HEK293 (cell line): ENCODE measurements at regions not wholly inside any gene's neighbourhood (a gene's known extent, or its start where the extent isn't known, plus 50 kb on each side); places are given as distances from the start of the nearest gene placed in this dataset.
"Not testable (repeated sequence)": the region's sequence is repeated elsewhere in the genome, so short reads cannot be mapped to it uniquely, and the experiment has no call there.

Experiments used
- CTCF ChIA-PET: fragments of 350-600 bp; formaldehyde crosslinking; extraction: SDS; loops from one replicate; lab custom pipeline; 2021; ENCODE audit warnings: antibody characterized with exemption; lab: Yijun Ruan, JAX
- POLR2A ChIA-PET: fragments of 300-600 bp; formaldehyde crosslinking; extraction: SDS; loops from one replicate; lab custom pipeline; 2020; ENCODE audit warnings: antibody characterized with exemption, inconsistent platforms; lab: Yijun Ruan, JAX
- H3K27ac ChIP-seq: fragments of 200-500 bp; sonication (Bioruptor generic); 2 replicates; pipeline ENCODE4 v1.5.1; 2014; ENCODE audit warnings: low read depth, low read length, control low read depth, inconsistent platforms; ENCODE audit errors: extremely low read depth
- H3K36me3 ChIP-seq, 2 experiments: fragments of 200-500 bp in 1 of 2; sonication (Bioruptor generic) in 1 of 2; 1 replicate in 1 of 2; 2 replicates in 1 of 2; pipeline ENCODE4 v1.5.1; 2014 to 2017; ENCODE audit warnings: inconsistent platforms in 2 of 2, low read length in 2 of 2; ENCODE audit not compliant: control insufficient read depth in 2 of 2, insufficient read depth in 1 of 2
- H3K4me1 ChIP-seq: fragments of 200-500 bp; sonication (Bioruptor generic); 2 replicates; pipeline ENCODE4 v1.5.1; 2014; ENCODE audit warnings: mild to moderate bottlenecking, low read length, inconsistent platforms; ENCODE audit not compliant: control insufficient read depth, insufficient read depth
- H3K4me3 ChIP-seq: 2 replicates; pipeline ENCODE4 v1.5.1; 2011; ENCODE audit warnings: low read depth, mild to moderate bottlenecking, control low read depth, low read length, moderate library complexity
- H3K9me3 ChIP-seq: fragments of 200-500 bp; sonication (Bioruptor generic); 2 replicates; pipeline ENCODE4 v1.5.1; 2014; ENCODE audit warnings: low read depth, low read length, inconsistent platforms; ENCODE audit not compliant: control insufficient read depth, insufficient read depth
- FEZF1 ChIP-seq: fragments of 450-650 bp; formaldehyde crosslinking; IDR thresholded peaks from 2 replicates; pipeline ENCODE4 v1.5.1; 2016; ENCODE audit warnings: missing biosample characterization, missing genetic modification characterization
- KLF9 ChIP-seq: fragments of 450-650 bp; formaldehyde crosslinking; IDR thresholded peaks from 2 replicates; pipeline ENCODE4 v1.5.1; 2016; ENCODE audit warnings: missing biosample characterization, missing genetic modification characterization, low read depth
- PRDM4 ChIP-seq: fragments of 450-650 bp; formaldehyde crosslinking; IDR thresholded peaks from 2 replicates; pipeline ENCODE4 v1.5.1; 2017; ENCODE audit warnings: missing biosample characterization, missing genetic modification characterization
- SCRT1 ChIP-seq: fragments of 450-650 bp; formaldehyde crosslinking; IDR thresholded peaks from 2 replicates; pipeline ENCODE4 v1.5.1; 2016; ENCODE audit warnings: missing biosample characterization, missing genetic modification characterization, borderline replicate concordance
- ZBTB21 ChIP-seq: fragments of 450-650 bp; formaldehyde crosslinking; IDR thresholded peaks from 2 replicates; pipeline ENCODE4 v1.5.1; 2017; ENCODE audit warnings: missing biosample characterization, missing genetic modification characterization
- ZFP41 ChIP-seq: fragments of 450-650 bp; formaldehyde crosslinking; IDR thresholded peaks from 2 replicates; pipeline ENCODE4 v1.5.1; 2016; ENCODE audit warnings: missing biosample characterization, missing genetic modification characterization, borderline replicate concordance
- ZNF132 ChIP-seq: fragments of 450-650 bp; formaldehyde crosslinking; IDR thresholded peaks from 2 replicates; pipeline ENCODE4 v1.5.1; 2017; ENCODE audit warnings: missing biosample characterization, missing genetic modification characterization, borderline replicate concordance
- ZNF24 ChIP-seq: fragments of 450-650 bp; formaldehyde crosslinking; IDR thresholded peaks from 2 replicates; pipeline ENCODE4 v1.5.1; 2016; ENCODE audit warnings: missing biosample characterization, missing genetic modification characterization
- ZNF335 ChIP-seq: fragments of 450-650 bp; formaldehyde crosslinking; conservative IDR thresholded peaks from 2 replicates; pipeline ENCODE4 v1.5.1; 2016; ENCODE audit warnings: missing biosample characterization, missing genetic modification characterization
- ZNF362 ChIP-seq: fragments of 450-650 bp; formaldehyde crosslinking; IDR thresholded peaks from 2 replicates; pipeline ENCODE4 v1.5.1; 2016; ENCODE audit warnings: missing biosample characterization, missing genetic modification characterization
- ZNF391 ChIP-seq: fragments of 450-650 bp; formaldehyde crosslinking; IDR thresholded peaks from 2 replicates; pipeline ENCODE4 v1.5.1; 2016; ENCODE audit warnings: low read depth, missing biosample characterization, missing genetic modification characterization, borderline replicate concordance
- ZNF843 ChIP-seq: fragments of 450-650 bp; formaldehyde crosslinking; IDR thresholded peaks from 2 replicates; pipeline ENCODE4 v1.5.1; 2016; ENCODE audit warnings: missing biosample characterization, missing genetic modification characterization
- TF ChIP-seq, protein P1 (sequence below): fragments of 450-650 bp; formaldehyde crosslinking; IDR thresholded peaks from 2 replicates; pipeline ENCODE4 v1.5.1; 2016; ENCODE audit warnings: missing biosample characterization, missing genetic modification characterization
- TF ChIP-seq, protein P2 (sequence below): fragments of 450-650 bp; formaldehyde crosslinking; IDR thresholded peaks from 2 replicates; pipeline ENCODE4 v1.5.1; 2017; ENCODE audit warnings: missing biosample characterization, missing genetic modification characterization
- TF ChIP-seq, protein P3 (sequence below): fragments of 450-650 bp; formaldehyde crosslinking; IDR thresholded peaks from 2 replicates; pipeline ENCODE4 v1.5.1; 2016; ENCODE audit warnings: missing biosample characterization, missing genetic modification characterization, borderline replicate concordance

- TF ChIP-seq ZNF843 (no peak), ZNF335 (tag by site-specific recombination) (0 out of 2 replicates have a peak, but pooled peaks have one; percentile 19), FEZF1 (tag by site-specific recombination) (no peak)
- TF ChIP-seq, all 188 proteins: peak for 1
- Histone ChIP-seq H3K27ac (no peak overlapping the region), H3K36me3 (no peaks in the 10 kb centered on the region), H3K4me1 (no peaks in the 10 kb centered on the region), H3K9me3 (no peaks in the 10 kb centered on the region), H3K4me3 (no peak overlapping the region)
- ChIA-PET POLR2A (no interaction called here), CTCF (interaction anchor here (0.7 to 0.9 kb wide), 3 partner anchors 189 to 477 kb away, joined by 3 to 6 read pairs (median 3); no protein-coding TSS in a partner anchor)
These were observed 315.4 kb downstream of the ALDH8A1 start for GRCh38 chr6:134634466-134634865.

GRCh38 chr6:134632982-134633940, 315.3 kb upstream of the SGK1 start:
- POLR2A ChIA-PET, H3K36me3 ChIP-seq, H3K9me3 ChIP-seq, H3K4me3 ChIP-seq, H3K4me1 ChIP-seq, H3K27ac ChIP-seq: not testable (repeated sequence)
- CTCF ChIA-PET = interaction anchor here (0.7 to 0.9 kb wide), 2 partner anchors 460 to 476 kb away, joined by 3 to 6 read pairs; no protein-coding TSS in a partner anchor

- H3K27ac ChIP-seq = no peak overlapping the region; the same call in 1 of the 2 replicates
- TF ChIP-seq SCRT1 (tag by site-specific recombination) (no peak), ZNF362 (tag by site-specific recombination) (no peak), ZFP41 (tag by site-specific recombination) (no peak), PRDM4 (tag by site-specific recombination) (no peak), ZBTB21 (no peak), KLF9 (tag by site-specific recombination) (no peak), ZNF24 (tag by site-specific recombination) (no peak), ZNF132 (tag by site-specific recombination) (no peak), ZNF391 (tag by site-specific recombination) (no peak)
- TF ChIP-seq, protein P1, sequence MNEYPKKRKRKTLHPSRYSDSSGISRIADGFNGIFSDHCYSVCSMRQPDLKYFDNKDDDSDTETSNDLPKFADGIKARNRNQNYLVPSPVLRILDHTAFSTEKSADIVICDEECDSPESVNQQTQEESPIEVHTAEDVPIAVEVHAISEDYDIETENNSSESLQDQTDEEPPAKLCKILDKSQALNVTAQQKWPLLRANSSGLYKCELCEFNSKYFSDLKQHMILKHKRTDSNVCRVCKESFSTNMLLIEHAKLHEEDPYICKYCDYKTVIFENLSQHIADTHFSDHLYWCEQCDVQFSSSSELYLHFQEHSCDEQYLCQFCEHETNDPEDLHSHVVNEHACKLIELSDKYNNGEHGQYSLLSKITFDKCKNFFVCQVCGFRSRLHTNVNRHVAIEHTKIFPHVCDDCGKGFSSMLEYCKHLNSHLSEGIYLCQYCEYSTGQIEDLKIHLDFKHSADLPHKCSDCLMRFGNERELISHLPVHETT (tag by site-specific recombination) = no peak
- TF ChIP-seq, protein P2, sequence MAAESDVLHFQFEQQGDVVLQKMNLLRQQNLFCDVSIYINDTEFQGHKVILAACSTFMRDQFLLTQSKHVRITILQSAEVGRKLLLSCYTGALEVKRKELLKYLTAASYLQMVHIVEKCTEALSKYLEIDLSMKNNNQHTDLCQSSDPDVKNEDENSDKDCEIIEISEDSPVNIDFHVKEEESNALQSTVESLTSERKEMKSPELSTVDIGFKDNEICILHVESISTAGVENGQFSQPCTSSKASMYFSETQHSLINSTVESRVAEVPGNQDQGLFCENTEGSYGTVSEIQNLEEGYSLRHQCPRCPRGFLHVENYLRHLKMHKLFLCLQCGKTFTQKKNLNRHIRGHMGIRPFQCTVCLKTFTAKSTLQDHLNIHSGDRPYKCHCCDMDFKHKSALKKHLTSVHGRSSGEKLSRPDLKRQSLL (tag by site-specific recombination) = no peak
- TF ChIP-seq, protein P3, sequence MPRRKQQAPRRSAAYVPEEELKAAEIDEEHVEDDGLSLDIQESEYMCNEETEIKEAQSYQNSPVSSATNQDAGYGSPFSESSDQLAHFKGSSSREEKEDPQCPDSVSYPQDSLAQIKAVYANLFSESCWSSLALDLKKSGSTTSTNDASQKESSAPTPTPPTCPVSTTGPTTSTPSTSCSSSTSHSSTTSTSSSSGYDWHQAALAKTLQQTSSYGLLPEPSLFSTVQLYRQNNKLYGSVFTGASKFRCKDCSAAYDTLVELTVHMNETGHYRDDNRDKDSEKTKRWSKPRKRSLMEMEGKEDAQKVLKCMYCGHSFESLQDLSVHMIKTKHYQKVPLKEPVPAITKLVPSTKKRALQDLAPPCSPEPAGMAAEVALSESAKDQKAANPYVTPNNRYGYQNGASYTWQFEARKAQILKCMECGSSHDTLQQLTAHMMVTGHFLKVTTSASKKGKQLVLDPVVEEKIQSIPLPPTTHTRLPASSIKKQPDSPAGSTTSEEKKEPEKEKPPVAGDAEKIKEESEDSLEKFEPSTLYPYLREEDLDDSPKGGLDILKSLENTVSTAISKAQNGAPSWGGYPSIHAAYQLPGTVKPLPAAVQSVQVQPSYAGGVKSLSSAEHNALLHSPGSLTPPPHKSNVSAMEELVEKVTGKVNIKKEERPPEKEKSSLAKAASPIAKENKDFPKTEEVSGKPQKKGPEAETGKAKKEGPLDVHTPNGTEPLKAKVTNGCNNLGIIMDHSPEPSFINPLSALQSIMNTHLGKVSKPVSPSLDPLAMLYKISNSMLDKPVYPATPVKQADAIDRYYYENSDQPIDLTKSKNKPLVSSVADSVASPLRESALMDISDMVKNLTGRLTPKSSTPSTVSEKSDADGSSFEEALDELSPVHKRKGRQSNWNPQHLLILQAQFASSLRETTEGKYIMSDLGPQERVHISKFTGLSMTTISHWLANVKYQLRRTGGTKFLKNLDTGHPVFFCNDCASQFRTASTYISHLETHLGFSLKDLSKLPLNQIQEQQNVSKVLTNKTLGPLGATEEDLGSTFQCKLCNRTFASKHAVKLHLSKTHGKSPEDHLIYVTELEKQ (tag by site-specific recombination) = no peak
- H3K4me3 ChIP-seq = no peak overlapping the region
- no peaks in the 10 kb centered on the region for H3K9me3 ChIP-seq
- H3K36me3 ChIP-seq = no peaks in the 10 kb centered on the region
- ChIA-PET CTCF (interaction anchor here (0.6 to 2.2 kb wide), 3 partner anchors 9 to 165 kb away, joined by 3 to 13 read pairs (median 3); no protein-coding TSS in a partner anchor), POLR2A (no interaction called here)
- H3K4me1 ChIP-seq = no peaks in the 10 kb centered on the region
These were observed 314.1 kb upstream of the SGK1 start for GRCh38 chr6:134632024-134632423.
